Activated CD4-positive, CD25-positive, alpha-beta regulatory T cell treated with anti-CD3 and anti-CD28 coated beads, Interleukin-2, amount 50 U/mL, for 24 hours (primary cell): ENCODE measurements at regions not wholly inside any gene's neighbourhood (a gene's known extent, or its start where the extent isn't known, plus 50 kb on each side); places are given as distances from the start of the nearest gene placed in this dataset.

Source experiments
- ATAC-seq, 2 donors: fragments of 150-1000 bp; cut with Tn5 transposase; one replicate each; pipeline ENCODE4 v1.10.0; 2021; ENCODE audit warnings: mild to moderate bottlenecking in 1 of 2, moderate library complexity in 1 of 2

GRCh38 chr6:113487489-113488058, 369.6 kb upstream of the MARCKS start:
- no peak for ATAC-seq

GRCh38 chr6:113488061-113488460, 369.1 kb upstream of the MARCKS start:
- no peak for ATAC-seq

GRCh38 chr6:113488812-113489685, 368.1 kb upstream of the MARCKS start:
- no peak for ATAC-seq

- ATAC-seq, result no peak
These were observed 367.0 kb upstream of the MARCKS start for GRCh38 chr6:113489952-113490746.

- ATAC-seq, result no peak
These were observed 365.8 kb upstream of the MARCKS start for GRCh38 chr6:113491376-113491775.

- ATAC-seq, result no peak
These were observed 363.2 kb upstream of the MARCKS start for GRCh38 chr6:113493991-113494390.

GRCh38 chr6:113495521-113495920, 361.6 kb upstream of the MARCKS start:
- ATAC-seq, result no peak

- no peak for ATAC-seq
These were observed 361.0 kb upstream of the MARCKS start for GRCh38 chr6:113496166-113496565.

- ATAC-seq, result no peak
These were observed 356.9 kb upstream of the MARCKS start for GRCh38 chr6:113500221-113500620.

- no peak for ATAC-seq
These were observed 352.0 kb upstream of the MARCKS start for GRCh38 chr6:113505084-113505699.

- ATAC-seq, result no peak
These were observed 348.9 kb upstream of the MARCKS start for GRCh38 chr6:113508249-113508648.

GRCh38 chr6:113511100-113511499, 346.0 kb upstream of the MARCKS start:
- ATAC-seq, result no peak

- no peak for ATAC-seq
These were observed 344.6 kb upstream of the MARCKS start for GRCh38 chr6:113512576-113512975.

GRCh38 chr6:113513086-113513485, 344.1 kb upstream of the MARCKS start:
- no peak for ATAC-seq

- no peak for ATAC-seq
These were observed 334.8 kb upstream of the MARCKS start for GRCh38 chr6:113522376-113522775.

- ATAC-seq, result no peak
These were observed 332.3 kb upstream of the MARCKS start for GRCh38 chr6:113524826-113525225.

- no peak for ATAC-seq
These were observed 330.6 kb upstream of the MARCKS start for GRCh38 chr6:113526553-113526952.

GRCh38 chr6:113526995-113527394, 330.1 kb upstream of the MARCKS start:
- ATAC-seq, result no peak

- ATAC-seq, result no peak
These were observed 329.0 kb upstream of the MARCKS start for GRCh38 chr6:113528111-113528510.

- no peak for ATAC-seq
These were observed 327.9 kb upstream of the MARCKS start for GRCh38 chr6:113529196-113529595.

GRCh38 chr6:113529879-113530278, 327.3 kb upstream of the MARCKS start:
- ATAC-seq, result no peak

- ATAC-seq, result no peak
These were observed 326.4 kb upstream of the MARCKS start for GRCh38 chr6:113530769-113531168.

GRCh38 chr6:113539202-113539601, 317.9 kb upstream of the MARCKS start:
- ATAC-seq, result no peak
